Epithelial cell of proximal tubule (primary cell): ENCODE measurements at regions not wholly inside any gene's neighbourhood (a gene's known extent, or its start where the extent isn't known, plus 50 kb on each side); places are given as distances from the start of the nearest gene placed in this dataset.

Experiments used
- DNase-seq: peaks from one replicate; pipeline ENCODE4 v3.0.0-alpha.2; 2011; ENCODE audit warnings: low read depth
- H3K4me3 ChIP-seq: 2 replicates; pipeline ENCODE4 v1.5.1; 2011; ENCODE audit warnings: low read depth, mild to moderate bottlenecking, low read length
- TF ChIP-seq, protein P1 (sequence below): conservative IDR thresholded peaks from 2 replicates; pipeline ENCODE4 v1.5.1; 2012; ENCODE audit warnings: low read depth, mild to moderate bottlenecking, low read length

DNA sequence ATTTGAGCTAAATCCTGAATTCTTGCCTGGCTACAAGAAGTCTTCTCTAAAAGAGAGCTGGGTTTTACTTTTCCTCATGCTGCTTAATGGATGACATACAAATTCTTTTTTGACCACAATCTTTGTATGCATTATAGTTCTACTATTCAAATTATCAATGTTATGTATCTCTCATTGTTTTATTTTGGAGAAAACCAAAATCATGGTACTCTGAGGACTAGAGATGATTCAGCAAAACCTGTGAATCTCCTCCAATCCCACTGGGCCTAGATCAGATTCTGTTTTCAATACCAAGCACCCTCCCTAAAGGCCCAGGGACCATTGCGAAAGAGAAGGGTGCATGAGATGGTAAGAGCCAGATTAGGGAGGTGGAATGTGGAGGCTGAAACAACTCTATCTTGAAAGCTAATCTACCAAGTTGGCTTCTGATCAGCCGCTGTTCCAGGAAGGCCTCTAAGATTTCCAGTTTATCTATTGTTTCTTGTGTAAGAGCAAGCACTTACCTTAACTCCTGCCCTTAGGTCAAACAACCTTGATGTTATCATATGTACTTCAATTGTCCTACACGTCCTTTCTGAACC is 547.2 kb downstream of the PLPP3 start:
- TF ChIP-seq, protein P1, sequence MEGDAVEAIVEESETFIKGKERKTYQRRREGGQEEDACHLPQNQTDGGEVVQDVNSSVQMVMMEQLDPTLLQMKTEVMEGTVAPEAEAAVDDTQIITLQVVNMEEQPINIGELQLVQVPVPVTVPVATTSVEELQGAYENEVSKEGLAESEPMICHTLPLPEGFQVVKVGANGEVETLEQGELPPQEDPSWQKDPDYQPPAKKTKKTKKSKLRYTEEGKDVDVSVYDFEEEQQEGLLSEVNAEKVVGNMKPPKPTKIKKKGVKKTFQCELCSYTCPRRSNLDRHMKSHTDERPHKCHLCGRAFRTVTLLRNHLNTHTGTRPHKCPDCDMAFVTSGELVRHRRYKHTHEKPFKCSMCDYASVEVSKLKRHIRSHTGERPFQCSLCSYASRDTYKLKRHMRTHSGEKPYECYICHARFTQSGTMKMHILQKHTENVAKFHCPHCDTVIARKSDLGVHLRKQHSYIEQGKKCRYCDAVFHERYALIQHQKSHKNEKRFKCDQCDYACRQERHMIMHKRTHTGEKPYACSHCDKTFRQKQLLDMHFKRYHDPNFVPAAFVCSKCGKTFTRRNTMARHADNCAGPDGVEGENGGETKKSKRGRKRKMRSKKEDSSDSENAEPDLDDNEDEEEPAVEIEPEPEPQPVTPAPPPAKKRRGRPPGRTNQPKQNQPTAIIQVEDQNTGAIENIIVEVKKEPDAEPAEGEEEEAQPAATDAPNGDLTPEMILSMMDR = no peak
- no peak overlapping the region for H3K4me3 ChIP-seq
- no peak for DNase-seq

GRCh38 chr1:56031001-56031400 is 548.4 kb downstream of the PLPP3 start:
- no peak overlapping the region for H3K4me3 ChIP-seq
- TF ChIP-seq, protein P1 = no peak
- no peak for DNase-seq

DNA sequence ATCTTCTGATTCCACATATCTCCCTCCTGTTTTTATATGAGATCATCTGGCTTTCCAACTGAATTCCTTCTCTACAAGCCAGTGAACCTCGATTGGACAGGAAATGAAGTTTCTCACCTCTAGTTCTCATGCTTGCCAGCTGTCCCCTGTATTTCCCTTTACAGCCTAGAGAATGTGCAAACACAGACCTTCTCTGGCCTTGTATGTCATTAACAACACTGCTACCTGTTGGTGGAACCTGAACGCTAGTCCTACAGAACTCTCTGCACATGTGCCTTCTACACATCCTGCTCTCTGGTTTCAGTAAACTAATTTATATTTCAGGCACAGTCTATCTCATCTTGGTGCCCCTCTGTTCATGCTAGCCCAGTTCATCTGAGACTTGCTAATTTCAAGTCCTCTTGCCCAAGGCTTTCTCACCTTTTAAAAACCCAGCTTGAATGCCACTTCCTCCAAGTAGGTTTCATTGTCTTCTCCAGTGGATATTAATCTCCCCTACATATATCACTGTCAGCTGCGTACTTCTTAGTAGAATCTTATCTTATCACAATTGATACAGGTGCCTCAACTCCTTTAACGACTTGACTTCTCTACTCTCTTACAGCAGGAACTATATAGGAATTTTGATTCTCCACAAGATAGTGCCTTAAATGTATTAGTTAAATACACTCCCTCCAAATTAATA is 549.9 kb downstream of the PLPP3 start:
- no peak for DNase-seq
- TF ChIP-seq, protein P1 = peak; percentile 15

DNA sequence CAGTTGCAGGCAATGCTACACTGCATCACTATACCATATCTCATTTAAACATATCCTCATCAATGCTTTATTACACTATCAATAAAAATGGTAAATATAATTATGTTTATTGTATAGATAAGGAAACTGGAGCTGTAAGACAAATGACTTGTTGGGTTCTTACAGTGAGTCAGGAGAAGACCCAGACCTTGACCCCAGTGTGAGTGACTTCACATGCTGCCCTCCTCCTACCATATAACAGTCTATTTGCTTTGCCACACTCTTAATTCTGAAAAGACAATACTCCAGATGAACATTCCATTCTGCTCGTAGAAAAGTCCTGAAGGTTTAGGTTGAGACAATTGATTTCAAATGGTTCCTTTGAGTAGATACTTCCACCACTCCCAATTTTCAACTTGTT is 550.5 kb downstream of the PLPP3 start:
- no peak for DNase-seq
- no peak overlapping the region for H3K4me3 ChIP-seq
- TF ChIP-seq, protein P1 = no peak

More for the DNA sequence above, 549.9 kb downstream of the PLPP3 start:
- H3K4me3 ChIP-seq = no peak overlapping the region

- no peak overlapping the region for H3K4me3 ChIP-seq
- DNase-seq = no peak
- TF ChIP-seq, protein P1 = no peak
Measured at GRCh38 chr1:56028244-56028643, 551.1 kb downstream of the PLPP3 start.

- no peak overlapping the region for H3K4me3 ChIP-seq
- TF ChIP-seq, protein P1 = no peak
- peak; percentile 36 for DNase-seq
Measured at GRCh38 chr1:56025942-56026341, 553.4 kb downstream of the PLPP3 start.

GRCh38 chr1:56024155-56024554 is 555.2 kb downstream of the PLPP3 start:
- no peak for DNase-seq
- TF ChIP-seq, protein P1 = no peak
- H3K4me3 ChIP-seq = no peak overlapping the region
